GM18861 (cell line): ENCODE measurements at regions not wholly inside any gene's neighbourhood (a gene's known extent, or its start where the extent isn't known, plus 50 kb on each side); places are given as distances from the start of the nearest gene placed in this dataset.

Experiments used
- ATAC-seq: cut with Tn5 transposase; IDR thresholded peaks from one replicate; pipeline ENCODE4 v1.9.1; 2021; ENCODE audit not compliant: unreplicated experiment

DNA sequence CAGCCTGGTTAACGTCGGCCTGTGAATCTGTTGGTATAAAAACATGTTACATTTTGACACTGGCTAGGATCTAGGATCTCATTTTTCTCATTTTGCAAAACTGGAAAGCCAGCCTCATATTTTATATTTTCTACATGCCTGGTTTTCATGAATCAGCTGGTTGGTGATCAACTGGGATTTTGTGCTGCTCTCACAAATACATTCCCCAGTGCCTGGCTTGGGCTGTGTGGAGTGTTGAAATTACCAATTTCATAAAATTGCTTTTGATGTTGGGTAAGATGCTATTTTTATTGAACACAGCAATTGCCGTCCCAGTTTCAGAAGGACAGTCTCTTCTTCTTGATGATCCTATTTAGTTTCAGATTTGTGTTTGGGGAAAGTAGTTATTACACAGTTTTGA, 604.3 kb downstream of the TAFA4 start:
- ATAC-seq, result no peak

GRCh38 chr3:68315964-68316363, 616.4 kb downstream of the TAFA4 start:
- no peak for ATAC-seq

- ATAC-seq, result no peak
Observed at GRCh38 chr3:68315546-68315945, 616.8 kb downstream of the TAFA4 start.

GRCh38 chr3:68306571-68306970, 625.8 kb downstream of the TAFA4 start:
- ATAC-seq, result no peak

DNA sequence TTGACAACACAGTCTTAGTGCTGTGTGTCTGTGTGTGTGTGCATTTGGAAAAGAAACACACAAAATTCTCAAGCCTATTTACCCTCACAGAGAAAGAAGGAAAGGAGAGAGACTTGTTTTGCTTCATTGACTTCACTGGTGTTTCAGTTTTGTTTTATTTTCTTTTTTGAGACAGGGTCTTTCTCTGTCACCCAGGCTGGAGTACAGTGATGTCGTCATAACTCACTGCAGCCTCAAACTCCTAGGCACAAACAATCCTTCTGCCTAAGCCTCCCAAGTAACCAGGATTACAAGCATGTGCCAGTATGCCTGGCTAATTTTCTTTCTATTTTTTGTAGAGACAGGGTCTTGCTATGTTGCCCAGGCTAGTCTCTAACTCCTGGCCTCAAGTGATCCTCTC, 636.9 kb downstream of the TAFA4 start:
- ATAC-seq, result no peak

GRCh38 chr3:68290333-68290732, 635.9 kb upstream of the SUCLG2 start:
- no peak for ATAC-seq

DNA sequence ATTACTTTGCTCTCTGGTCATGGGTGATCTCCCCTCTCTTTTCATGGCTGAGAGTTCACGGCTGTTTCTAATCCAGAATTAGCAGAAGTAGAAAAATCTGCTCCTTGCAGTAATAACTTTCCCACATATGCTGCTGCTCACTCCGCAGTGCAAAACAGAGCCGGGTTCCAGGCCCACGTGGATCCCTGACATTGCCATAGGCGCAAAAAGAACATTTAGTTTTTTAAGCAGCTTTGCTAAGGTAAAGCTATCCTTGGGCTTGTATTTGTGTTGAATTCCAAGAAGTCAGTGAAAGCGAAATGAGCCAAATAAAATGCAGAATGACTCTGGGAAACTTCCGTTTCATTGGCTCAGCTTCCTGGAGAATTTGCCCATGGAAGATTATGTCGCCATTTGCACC, 633.7 kb upstream of the SUCLG2 start:
- no peak for ATAC-seq

- no peak for ATAC-seq
Observed at GRCh38 chr3:68287101-68287500, 632.7 kb upstream of the SUCLG2 start.

GRCh38 chr3:68274286-68274685, 619.9 kb upstream of the SUCLG2 start:
- no peak for ATAC-seq

DNA sequence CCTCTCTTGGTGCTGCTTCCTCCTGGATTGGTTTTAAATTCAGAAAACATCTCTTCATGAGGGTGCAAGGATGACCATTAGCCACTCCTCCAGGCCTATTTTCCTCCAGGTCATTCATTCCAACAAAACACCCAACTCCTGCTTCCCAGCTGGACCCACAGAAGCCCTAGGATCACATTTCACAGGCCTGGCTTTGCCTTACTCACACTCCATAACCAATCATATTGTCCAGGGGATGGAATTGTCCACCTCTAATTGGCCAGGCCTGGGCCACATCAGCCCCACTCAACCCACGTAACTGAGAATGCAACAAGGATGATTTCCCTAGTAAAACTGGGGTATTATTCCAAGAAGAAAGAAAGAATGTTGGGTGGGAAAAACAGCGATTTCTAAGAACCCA, 616.7 kb upstream of the SUCLG2 start:
- no peak for ATAC-seq

- no peak for ATAC-seq
Observed at GRCh38 chr3:68256635-68257223, 602.3 kb upstream of the SUCLG2 start.

GRCh38 chr3:68249265-68249664, 594.9 kb upstream of the SUCLG2 start:
- ATAC-seq, result no peak

DNA sequence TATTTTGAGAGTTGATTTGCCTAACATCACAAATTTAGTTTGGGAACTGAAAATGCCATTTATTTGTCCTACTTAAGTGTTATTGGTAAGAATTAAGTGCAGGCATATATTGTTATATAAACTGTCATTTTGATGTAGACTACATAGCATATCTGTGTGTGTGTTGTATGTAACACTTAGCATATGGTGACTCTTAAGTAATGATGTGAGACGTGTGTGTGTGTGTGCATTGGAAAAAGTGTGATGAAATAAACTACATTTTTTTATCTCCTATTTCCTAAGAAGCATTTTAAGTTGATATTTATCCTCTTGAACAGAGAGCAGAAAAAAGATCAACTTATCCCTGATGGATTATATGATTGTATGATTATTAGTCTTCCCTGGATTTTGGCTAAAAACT, 588.2 kb upstream of the SUCLG2 start:
- no peak for ATAC-seq

GRCh38 chr3:68239542-68239941, 585.1 kb upstream of the SUCLG2 start:
- ATAC-seq, result no peak

- no peak for ATAC-seq
Observed at GRCh38 chr3:68234076-68234780, 579.8 kb upstream of the SUCLG2 start.

- no peak for ATAC-seq
Observed at GRCh38 chr3:68228856-68229255, 574.4 kb upstream of the SUCLG2 start.

GRCh38 chr3:68220832-68221231, 566.4 kb upstream of the SUCLG2 start:
- ATAC-seq, result no peak

DNA sequence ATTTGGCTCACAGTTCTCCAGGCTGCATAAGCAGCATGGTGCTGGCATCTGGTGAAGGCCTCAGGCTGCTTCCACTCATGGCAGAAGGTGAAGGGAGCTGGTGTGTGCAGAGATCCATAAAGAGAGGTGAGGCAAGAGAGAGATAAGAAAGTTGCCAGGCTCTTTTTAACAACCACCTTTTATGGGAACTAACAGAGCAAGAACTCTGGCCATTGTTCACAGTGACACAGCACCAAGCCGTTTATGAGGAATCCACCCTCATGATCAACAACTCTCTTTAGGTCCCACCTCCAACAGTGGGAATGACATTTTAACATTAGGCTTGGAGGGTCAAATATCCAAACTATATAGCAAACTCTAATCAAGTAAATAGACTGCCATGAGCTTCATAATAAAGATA, 557.2 kb upstream of the SUCLG2 start:
- ATAC-seq, result no peak

DNA sequence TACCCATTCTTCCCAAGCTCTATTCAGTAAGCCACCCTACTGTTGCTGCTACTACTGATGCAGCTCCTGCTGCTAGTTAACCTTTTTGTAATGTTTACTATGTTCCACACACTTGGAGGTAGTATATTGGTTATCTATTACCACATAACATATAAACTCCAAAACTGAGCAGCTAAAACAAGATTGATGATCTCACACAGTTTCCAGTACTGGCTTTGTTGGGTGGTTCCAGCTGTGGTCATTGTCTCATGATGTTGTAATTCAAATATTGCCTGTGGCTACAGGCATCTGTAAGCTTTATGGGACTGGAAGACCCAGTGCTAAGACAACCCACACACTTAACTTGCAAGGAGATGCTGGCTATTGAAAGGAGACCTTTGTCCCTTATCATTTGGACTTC, 556.2 kb upstream of the SUCLG2 start:
- ATAC-seq, result no peak

- peak; percentile 65 for ATAC-seq
Observed at GRCh38 chr3:68207327-68207726, 552.9 kb upstream of the SUCLG2 start.

GRCh38 chr3:68206524-68207117, 552.2 kb upstream of the SUCLG2 start:
- ATAC-seq, result no peak

- no peak for ATAC-seq
Observed at GRCh38 chr3:68186733-68187132, 532.3 kb upstream of the SUCLG2 start.

DNA sequence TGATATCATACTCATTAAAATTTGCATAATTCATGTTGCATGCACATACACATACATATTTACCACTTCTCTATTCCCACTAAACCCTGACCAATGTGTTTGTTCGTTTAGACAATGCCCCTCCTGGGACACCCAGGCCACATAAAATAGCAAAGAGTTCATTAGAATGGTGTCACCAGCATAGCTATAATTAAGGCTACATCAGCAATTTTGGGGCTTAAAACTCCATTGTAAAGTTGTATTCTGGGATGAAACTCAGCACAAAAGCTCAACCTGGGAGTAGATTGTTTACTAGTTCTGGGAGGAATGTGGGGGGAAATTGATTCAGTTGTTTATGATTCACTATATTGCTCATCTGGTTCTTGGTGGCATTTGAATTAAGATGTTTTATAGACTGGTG, 522.2 kb upstream of the SUCLG2 start:
- no peak for ATAC-seq
